Activated T-helper 1 cell treated with Interleukin-2 at 50 U/mL for 16 hours (primary cell): ENCODE measurements at regions not wholly inside any gene's neighbourhood (a gene's known extent, or its start where the extent isn't known, plus 50 kb on each side); places are given as distances from the start of the nearest gene placed in this dataset.
"Not testable (repeated sequence)": the region's sequence is repeated elsewhere in the genome, so short reads cannot be mapped to it uniquely, and the experiment has no call there.

Source experiments
- DNase-seq: peaks from one replicate; pipeline ENCODE4 v3.0.0-alpha.2; 2020; ENCODE audit warnings: low read depth

GRCh38 chr3:17891139-17891856 lies 148.9 kb upstream of the TBC1D5 start:
- DNase-seq: no peak

GRCh38 chr3:17885986-17886385 lies 143.6 kb upstream of the TBC1D5 start:
- no peak for DNase-seq

GRCh38 chr3:17882981-17883380 lies 140.6 kb upstream of the TBC1D5 start:
- no peak for DNase-seq

GRCh38 chr3:17877299-17877698 lies 134.9 kb upstream of the TBC1D5 start:
- no peak for DNase-seq

GRCh38 chr3:17874636-17875035 lies 132.2 kb upstream of the TBC1D5 start:
- no peak for DNase-seq

- no peak for DNase-seq
Observed at GRCh38 chr3:17872457-17872856, 130.0 kb upstream of the TBC1D5 start.

GRCh38 chr3:17865631-17866030 lies 123.2 kb upstream of the TBC1D5 start:
- DNase-seq: no peak

GRCh38 chr3:17861476-17861875 lies 119.0 kb upstream of the TBC1D5 start:
- no peak for DNase-seq

GRCh38 chr3:17860840-17861471 lies 118.5 kb upstream of the TBC1D5 start:
- not testable (repeated sequence) for DNase-seq

GRCh38 chr3:17852217-17852616 lies 109.8 kb upstream of the TBC1D5 start:
- DNase-seq: no peak

GRCh38 chr3:17850448-17850847 lies 108.0 kb upstream of the TBC1D5 start:
- no peak for DNase-seq

- no peak for DNase-seq
Observed at GRCh38 chr3:17848102-17848501, 105.7 kb upstream of the TBC1D5 start.

GRCh38 chr3:17847156-17847555 lies 104.7 kb upstream of the TBC1D5 start:
- no peak for DNase-seq

- no peak for DNase-seq
Observed at GRCh38 chr3:17846466-17846865, 104.0 kb upstream of the TBC1D5 start.

GRCh38 chr3:17845026-17845812 lies 102.8 kb upstream of the TBC1D5 start:
- DNase-seq: no peak

- DNase-seq: no peak
Observed at GRCh38 chr3:17844236-17844635, 101.8 kb upstream of the TBC1D5 start.

- DNase-seq: peak; percentile 44
Observed at GRCh38 chr3:17841190-17841828, 98.9 kb upstream of the TBC1D5 start.

- no peak for DNase-seq
Observed at GRCh38 chr3:17840651-17841050, 98.2 kb upstream of the TBC1D5 start.

GRCh38 chr3:17840126-17840525 lies 97.7 kb upstream of the TBC1D5 start:
- DNase-seq: no peak

- DNase-seq: no peak
Observed at GRCh38 chr3:17836919-17837318, 94.5 kb upstream of the TBC1D5 start.

- no peak for DNase-seq
Observed at GRCh38 chr3:17836092-17836491, 93.7 kb upstream of the TBC1D5 start.

GRCh38 chr3:17833786-17834559 lies 91.5 kb upstream of the TBC1D5 start:
- no peak for DNase-seq
